ENCODE measurements at regions not wholly inside any gene's neighbourhood (a gene's known extent, or its start where the extent isn't known, plus 50 kb on each side); places are given as distances from the start of the nearest gene placed in this dataset.

DNA sequence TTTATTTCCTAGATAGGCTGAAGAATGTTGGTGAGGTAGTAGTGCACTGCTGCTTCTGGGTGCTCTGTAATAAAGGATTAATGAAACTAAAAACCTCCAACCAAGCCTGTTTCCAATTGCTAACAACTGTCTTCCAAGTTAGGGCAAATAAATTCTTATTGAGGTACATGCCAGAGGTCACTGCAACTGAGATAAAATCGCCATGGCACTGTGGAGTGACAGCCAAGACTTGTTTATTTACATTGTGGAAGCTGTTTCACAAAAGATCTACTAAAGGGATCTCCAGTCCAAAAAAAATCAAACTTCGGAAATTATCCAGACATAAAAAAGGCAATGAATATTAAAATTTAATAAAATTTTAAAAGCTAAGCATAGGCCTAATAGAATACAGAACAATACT is 65.2 kb downstream of the HYCC1 start:
- Histone ChIP-seq H3K9me2 (replicated peaks; ENCODE audit: low read length) (no peaks in the 10 kb centered on the region), H3K79me2 (ENCODE audit: low read length) (no peaks in the 10 kb centered on the region), H3K4me3 (ENCODE audit: low read length) (no peak overlapping the region), H3K27ac (ENCODE audit: low read length) (no peak overlapping the region), H3K36me3 (ENCODE audit: low read depth, low read length) (no peaks in the 10 kb centered on the region), H3K9ac (ENCODE audit: low read length) (no peak overlapping the region), H4K20me1 (ENCODE audit: low read length) (no peaks in the 10 kb centered on the region), H3K27me3 (ENCODE audit: low read length) (no peaks in the 10 kb centered on the region), H3F3A (ENCODE audit: low read length, unreplicated experiment) (no peaks in the 10 kb centered on the region), H3K4me2 (ENCODE audit: low read length) (no peak overlapping the region), H2AFZ (ENCODE audit: low read length) (no peak overlapping the region), H3K9me3 (ENCODE audit: low read length) (no peaks in the 10 kb centered on the region), H3K4me1 (ENCODE audit: insufficient read depth, low read length) (no peaks in the 10 kb centered on the region)
- intact Hi-C loops (cut with micrococcal nuclease): no loop called here
- ChIA-PET CTCF (no interaction called here), POLR2A (ENCODE audit: unreplicated experiment) (no interaction called here)
- TF ChIP-seq, protein P1, sequence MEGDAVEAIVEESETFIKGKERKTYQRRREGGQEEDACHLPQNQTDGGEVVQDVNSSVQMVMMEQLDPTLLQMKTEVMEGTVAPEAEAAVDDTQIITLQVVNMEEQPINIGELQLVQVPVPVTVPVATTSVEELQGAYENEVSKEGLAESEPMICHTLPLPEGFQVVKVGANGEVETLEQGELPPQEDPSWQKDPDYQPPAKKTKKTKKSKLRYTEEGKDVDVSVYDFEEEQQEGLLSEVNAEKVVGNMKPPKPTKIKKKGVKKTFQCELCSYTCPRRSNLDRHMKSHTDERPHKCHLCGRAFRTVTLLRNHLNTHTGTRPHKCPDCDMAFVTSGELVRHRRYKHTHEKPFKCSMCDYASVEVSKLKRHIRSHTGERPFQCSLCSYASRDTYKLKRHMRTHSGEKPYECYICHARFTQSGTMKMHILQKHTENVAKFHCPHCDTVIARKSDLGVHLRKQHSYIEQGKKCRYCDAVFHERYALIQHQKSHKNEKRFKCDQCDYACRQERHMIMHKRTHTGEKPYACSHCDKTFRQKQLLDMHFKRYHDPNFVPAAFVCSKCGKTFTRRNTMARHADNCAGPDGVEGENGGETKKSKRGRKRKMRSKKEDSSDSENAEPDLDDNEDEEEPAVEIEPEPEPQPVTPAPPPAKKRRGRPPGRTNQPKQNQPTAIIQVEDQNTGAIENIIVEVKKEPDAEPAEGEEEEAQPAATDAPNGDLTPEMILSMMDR (conservative IDR thresholded peaks at IDR 0.05; ENCODE audit: low read depth, low read length): no peak
- TF ChIP-seq EZH2phosphoT487 (IDR thresholded peaks at IDR 0.05; ENCODE audit: borderline replicate concordance, low read length) (no peak), EZH2 (IDR thresholded peaks at IDR 0.05; ENCODE audit: low read length, unreplicated experiment) (no peak)
- DNase-seq (no peak), ATAC-seq (no peak)
- BruUV-seq (replicated peaks): no TSS peak

DNA sequence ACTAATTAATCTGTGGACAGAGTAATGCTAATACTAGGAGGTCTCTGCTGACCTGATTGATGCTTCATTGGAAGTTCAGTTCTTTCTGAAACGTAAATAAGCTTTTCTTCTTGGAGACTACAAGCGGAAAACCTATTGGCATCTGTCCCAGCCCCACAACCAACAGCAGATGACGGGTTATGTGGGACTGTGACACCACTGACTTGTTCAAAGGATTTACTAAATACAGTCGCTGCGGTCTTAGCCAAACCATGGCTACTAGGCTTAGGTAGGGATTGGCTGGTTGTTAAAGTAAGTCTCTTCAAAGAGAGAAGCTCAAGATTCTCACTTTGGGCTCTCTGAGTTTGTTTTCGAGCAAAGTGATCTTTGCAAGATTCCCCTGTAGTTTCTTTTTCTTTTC is 68.3 kb downstream of the HYCC1 start:
- intact Hi-C loops (cut with micrococcal nuclease): no loop called here
- ChIA-PET POLR2A (ENCODE audit: unreplicated experiment) (no interaction called here), CTCF (no interaction called here)
- Histone ChIP-seq H3K4me3 (ENCODE audit: low read length) (no peak overlapping the region), H3K27ac (ENCODE audit: low read length) (no peak overlapping the region), H3F3A (ENCODE audit: low read length, unreplicated experiment) (no peaks in the 10 kb centered on the region), H3K4me2 (ENCODE audit: low read length) (no peak overlapping the region), H3K9me2 (replicated peaks; ENCODE audit: low read length) (no peaks in the 10 kb centered on the region), H3K36me3 (ENCODE audit: low read depth, low read length) (no peaks in the 10 kb centered on the region), H2AFZ (ENCODE audit: low read length) (no peak overlapping the region), H3K4me1 (ENCODE audit: insufficient read depth, low read length) (no peaks in the 10 kb centered on the region), H4K20me1 (ENCODE audit: low read length) (no peaks in the 10 kb centered on the region), H3K9me3 (ENCODE audit: low read length) (no peaks in the 10 kb centered on the region), H3K9ac (ENCODE audit: low read length) (no peak overlapping the region), H3K27me3 (ENCODE audit: low read length) (no peaks in the 10 kb centered on the region), H3K79me2 (ENCODE audit: low read length) (no peaks in the 10 kb centered on the region)
- BruUV-seq (replicated peaks): no TSS peak
- TF ChIP-seq EZH2phosphoT487 (IDR thresholded peaks at IDR 0.05; ENCODE audit: borderline replicate concordance, low read length) (no peak), EZH2 (IDR thresholded peaks at IDR 0.05; ENCODE audit: low read length, unreplicated experiment) (no peak)
- TF ChIP-seq, protein P1 (conservative IDR thresholded peaks at IDR 0.05; ENCODE audit: low read depth, low read length): no peak
- ATAC-seq (no peak), DNase-seq (no peak)

DNA sequence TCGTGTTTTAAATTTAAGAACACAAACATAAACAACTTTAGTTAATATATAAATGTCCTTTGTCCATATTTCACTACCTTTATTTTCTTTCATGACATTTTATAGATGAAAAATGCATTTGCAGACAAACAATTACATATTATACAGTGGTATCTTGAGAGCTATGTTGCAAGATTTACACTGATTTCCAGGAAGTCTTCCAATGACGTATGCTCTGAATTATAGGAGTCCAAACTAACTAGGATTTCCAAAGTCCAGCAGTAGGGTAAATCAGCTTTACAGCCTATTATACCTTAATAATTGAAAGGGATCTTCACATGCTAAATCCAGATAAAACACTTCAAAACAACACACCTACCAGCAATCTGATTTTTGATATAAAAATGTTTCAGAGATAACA is 69.4 kb downstream of the HYCC1 start:
- TF ChIP-seq EZH2phosphoT487 (IDR thresholded peaks at IDR 0.05; ENCODE audit: borderline replicate concordance, low read length) (no peak), EZH2 (IDR thresholded peaks at IDR 0.05; ENCODE audit: low read length, unreplicated experiment) (no peak)
- TF ChIP-seq, protein P1 (conservative IDR thresholded peaks at IDR 0.05; ENCODE audit: low read depth, low read length): no peak
- Histone ChIP-seq H3K9me2 (replicated peaks; ENCODE audit: low read length) (no peaks in the 10 kb centered on the region), H2AFZ (ENCODE audit: low read length) (no peak overlapping the region), H3K9ac (ENCODE audit: low read length) (no peak overlapping the region), H3K79me2 (ENCODE audit: low read length) (no peaks in the 10 kb centered on the region), H3K27me3 (ENCODE audit: low read length) (no peaks in the 10 kb centered on the region), H3K9me3 (ENCODE audit: low read length) (no peaks in the 10 kb centered on the region), H3K4me1 (ENCODE audit: insufficient read depth, low read length) (no peaks in the 10 kb centered on the region), H3K4me3 (ENCODE audit: low read length) (no peak overlapping the region), H3K4me2 (ENCODE audit: low read length) (no peak overlapping the region), H3F3A (ENCODE audit: low read length, unreplicated experiment) (no peaks in the 10 kb centered on the region), H3K27ac (ENCODE audit: low read length) (no peak overlapping the region), H4K20me1 (ENCODE audit: low read length) (no peaks in the 10 kb centered on the region), H3K36me3 (ENCODE audit: low read depth, low read length) (no peaks in the 10 kb centered on the region)
- intact Hi-C loops (cut with micrococcal nuclease): no loop called here
- no peak for DNase-seq
- no TSS peak for BruUV-seq (replicated peaks)
- ChIA-PET CTCF (interaction anchor here (0.6 kb wide), 1 partner anchor 216 kb away, joined by 3 read pairs; no protein-coding TSS in a partner anchor), POLR2A (ENCODE audit: unreplicated experiment) (no interaction called here)
- ATAC-seq: no peak

Measured in PC-3 (cell line).